Naive thymus-derived CD8-positive, alpha-beta T cell (primary cell): ENCODE measurements at regions not wholly inside any gene's neighbourhood (a gene's known extent, or its start where the extent isn't known, plus 50 kb on each side); places are given as distances from the start of the nearest gene placed in this dataset.

Source experiments
- ATAC-seq, 2 donors: fragments of 150-1000 bp; cut with Tn5 transposase in 1 of 2; sonication (Bioruptor Pico), chemical (Tn5 transposase) in 1 of 2; 1 replicate in 1 of 2; 2 replicates in 1 of 2; pipeline ENCODE4 v1.10.0; 2021; ENCODE audit warnings: mild to moderate bottlenecking in 2 of 2, moderate library complexity in 2 of 2
- POLR2A ChIA-PET: fragments of 350-600 bp; sonication (Branson Sonifier 250); formaldehyde crosslinking; loops from one replicate; lab custom pipeline; 2021; ENCODE audit warnings: antibody characterized with exemption; lab: Charles Lee
- DNase-seq, 10 donors: peaks; one replicate each; pipeline versions ENCODE4 v3.0.0 to v3.0.0-alpha.2; 2020 to 2022
- H3K27ac Mint-ChIP-seq, 10 donors: one replicate each; pipeline ENCODE4 v1.8.0; 2020 to 2022; ENCODE audit warnings: mild to moderate bottlenecking in 10 of 10, mixed read lengths in 10 of 10, moderate library complexity in 4 of 10, inconsistent platforms in 1 of 10
- H3K27me3 Mint-ChIP-seq, 5 donors: one replicate each; pipeline ENCODE4 v1.8.0; 2021 to 2022; ENCODE audit warnings: mixed read lengths in 5 of 5
- H3K36me3 Mint-ChIP-seq, 3 donors: one replicate each; pipeline ENCODE4 v1.8.0; 2020 to 2022; ENCODE audit warnings: mixed read lengths in 3 of 3, mild to moderate bottlenecking in 2 of 3, inconsistent platforms in 1 of 3
- H3K4me1 Mint-ChIP-seq, 4 donors: one replicate each; pipeline ENCODE4 v1.8.0; 2021 to 2022; ENCODE audit warnings: mixed read lengths in 4 of 4
- H3K4me3 Mint-ChIP-seq, 10 donors: one replicate each; pipeline ENCODE4 v1.8.0; 2020 to 2022; ENCODE audit warnings: mild to moderate bottlenecking in 10 of 10, mixed read lengths in 10 of 10, moderate library complexity in 6 of 10, inconsistent platforms in 1 of 10
- H3K9me3 Mint-ChIP-seq, 9 donors: one replicate each; pipeline ENCODE4 v1.8.0; 2020 to 2022; ENCODE audit warnings: mixed read lengths in 9 of 9, mild to moderate bottlenecking in 3 of 9, inconsistent platforms in 1 of 9, moderate library complexity in 1 of 9

- Mint-ChIP-seq H3K4me1 (no peaks in the 10 kb centered on the region), H3K27ac (no peak overlapping the region), H3K4me3 (no peak overlapping the region), H3K27me3 (no peaks in the 10 kb centered on the region), H3K36me3 (no peaks in the 10 kb centered on the region), H3K9me3 (peaks cover 0 to 5% (median 0%) of the 10 kb centered on the region in 9 donors)
- ATAC-seq (no peak), DNase-seq (no peak)
- POLR2A ChIA-PET, result no interaction called here
Measured at GRCh38 chr4:131013226-131013625, 1917.3 kb downstream of the C4orf33 start.

GRCh38 chr4:131026771-131027170, 1930.8 kb downstream of the C4orf33 start:
- no peak overlapping the region for H3K4me3 Mint-ChIP-seq
- H3K27me3 Mint-ChIP-seq, result no peaks in the 10 kb centered on the region
- H3K4me1 Mint-ChIP-seq, result no peaks in the 10 kb centered on the region
- H3K36me3 Mint-ChIP-seq, result no peaks in the 10 kb centered on the region
- no peak for DNase-seq
- H3K27ac Mint-ChIP-seq, result no peak overlapping the region
- peaks cover 0 to 17% (median 3%) of the 10 kb centered on the region in 9 donors for H3K9me3 Mint-ChIP-seq
- ATAC-seq, result no peak
- POLR2A ChIA-PET, result no interaction called here

- ATAC-seq (no peak), DNase-seq (no peak)
- no peak overlapping the region for H3K4me3 Mint-ChIP-seq
- no peaks in the 10 kb centered on the region for H3K4me1 Mint-ChIP-seq
- H3K27me3 Mint-ChIP-seq, result no peaks in the 10 kb centered on the region
- H3K27ac Mint-ChIP-seq, result no peak overlapping the region
- peaks cover 0 to 5% (median 0%) of the 10 kb centered on the region in 9 donors for H3K9me3 Mint-ChIP-seq
- H3K36me3 Mint-ChIP-seq, result no peaks in the 10 kb centered on the region
- POLR2A ChIA-PET, result no interaction called here
Measured at GRCh38 chr4:131044368-131044767, 1948.4 kb downstream of the C4orf33 start.

GRCh38 chr4:131046821-131047220, 1950.9 kb downstream of the C4orf33 start:
- Mint-ChIP-seq H3K36me3 (no peaks in the 10 kb centered on the region), H3K27ac (no peak overlapping the region), H3K4me1 (no peaks in the 10 kb centered on the region), H3K9me3 (peaks cover 0 to 14% (median 0%) of the 10 kb centered on the region in 9 donors), H3K27me3 (no peaks in the 10 kb centered on the region), H3K4me3 (no peak overlapping the region)
- POLR2A ChIA-PET, result no interaction called here
- ATAC-seq, result no peak
- DNase-seq, result no peak

- Mint-ChIP-seq H3K9me3 (peaks cover 0 to 18% (median 6%) of the 10 kb centered on the region in 9 donors), H3K27ac (no peak overlapping the region), H3K4me3 (no peak overlapping the region), H3K4me1 (no peaks in the 10 kb centered on the region), H3K36me3 (no peaks in the 10 kb centered on the region), H3K27me3 (no peaks in the 10 kb centered on the region)
- POLR2A ChIA-PET, result no interaction called here
- ATAC-seq, result no peak
- DNase-seq, result no peak
Measured at GRCh38 chr4:131052646-131053045, 1956.7 kb downstream of the C4orf33 start.

GRCh38 chr4:131054489-131055019, 1958.6 kb downstream of the C4orf33 start:
- POLR2A ChIA-PET, result no interaction called here
- H3K9me3 Mint-ChIP-seq, result peaks cover 0 to 20% (median 6%) of the 10 kb centered on the region in 9 donors

GRCh38 chr4:131061734-131062133, 1965.8 kb downstream of the C4orf33 start:
- Mint-ChIP-seq H3K27me3 (no peaks in the 10 kb centered on the region), H3K36me3 (peaks cover 0 to 4% (median 0%) of the 10 kb centered on the region in 3 donors), H3K27ac (no peak overlapping the region), H3K4me3 (no peak overlapping the region), H3K9me3 (peaks cover 5 to 23% (median 10%) of the 10 kb centered on the region in 9 donors), H3K4me1 (no peaks in the 10 kb centered on the region)
- no peak for ATAC-seq
- DNase-seq, result no peak
- POLR2A ChIA-PET, result no interaction called here

More at GRCh38 chr4:131054489-131055019, 1958.6 kb downstream of the C4orf33 start:
- Mint-ChIP-seq H3K27ac (no peak overlapping the region), H3K36me3 (no peaks in the 10 kb centered on the region), H3K4me1 (no peaks in the 10 kb centered on the region), H3K4me3 (no peak overlapping the region), H3K27me3 (no peaks in the 10 kb centered on the region)
- ATAC-seq, result no peak
- no peak for DNase-seq

GRCh38 chr4:131063878-131064277, 1967.9 kb downstream of the C4orf33 start:
- ATAC-seq (no peak), DNase-seq (no peak)
- POLR2A ChIA-PET, result no interaction called here
- Mint-ChIP-seq H3K9me3 (peaks cover 5 to 23% (median 10%) of the 10 kb centered on the region in 9 donors), H3K27ac (no peak overlapping the region), H3K4me1 (no peaks in the 10 kb centered on the region), H3K4me3 (no peak overlapping the region), H3K27me3 (no peaks in the 10 kb centered on the region), H3K36me3 (peaks cover 0 to 4% (median 0%) of the 10 kb centered on the region in 3 donors)

GRCh38 chr4:131081069-131081468, 1985.1 kb downstream of the C4orf33 start:
- DNase-seq (no peak), ATAC-seq (no peak)
- peaks cover 0 to 7% (median 0%) of the 10 kb centered on the region in 9 donors for H3K9me3 Mint-ChIP-seq
- POLR2A ChIA-PET, result no interaction called here
- no peaks in the 10 kb centered on the region for H3K4me1 Mint-ChIP-seq
- H3K36me3 Mint-ChIP-seq, result no peaks in the 10 kb centered on the region
- no peak overlapping the region for H3K27ac Mint-ChIP-seq
- H3K27me3 Mint-ChIP-seq, result no peaks in the 10 kb centered on the region
- H3K4me3 Mint-ChIP-seq, result no peak overlapping the region

GRCh38 chr4:131084997-131085396, 1989.0 kb downstream of the C4orf33 start:
- POLR2A ChIA-PET, result no interaction called here
- no peak for ATAC-seq
- DNase-seq, result no peak
- Mint-ChIP-seq H3K4me1 (no peaks in the 10 kb centered on the region), H3K9me3 (peaks cover 0 to 7% (median 0%) of the 10 kb centered on the region in 9 donors), H3K4me3 (no peak overlapping the region), H3K27ac (no peak overlapping the region), H3K36me3 (no peaks in the 10 kb centered on the region), H3K27me3 (no peaks in the 10 kb centered on the region)

- ATAC-seq (no peak), DNase-seq (no peak)
- Mint-ChIP-seq H3K27me3 (no peaks in the 10 kb centered on the region), H3K9me3 (peaks cover 0 to 4% (median 0%) of the 10 kb centered on the region in 9 donors), H3K36me3 (no peaks in the 10 kb centered on the region), H3K4me1 (no peaks in the 10 kb centered on the region), H3K4me3 (no peak overlapping the region), H3K27ac (no peak overlapping the region)
- POLR2A ChIA-PET, result no interaction called here
Measured at GRCh38 chr4:131091896-131092295, 1995.9 kb downstream of the C4orf33 start.

GRCh38 chr4:131093303-131093702, 1997.4 kb downstream of the C4orf33 start:
- Mint-ChIP-seq H3K9me3 (peaks cover 0 to 4% (median 0%) of the 10 kb centered on the region in 9 donors), H3K27me3 (no peaks in the 10 kb centered on the region), H3K27ac (no peak overlapping the region), H3K4me3 (no peak overlapping the region), H3K4me1 (no peaks in the 10 kb centered on the region), H3K36me3 (no peaks in the 10 kb centered on the region)
- ATAC-seq (no peak), DNase-seq (no peak)
- POLR2A ChIA-PET, result no interaction called here

- POLR2A ChIA-PET, result no interaction called here
- ATAC-seq, result no peak
- no peak for DNase-seq
- no peaks in the 10 kb centered on the region for H3K27me3 Mint-ChIP-seq
- no peak overlapping the region for H3K4me3 Mint-ChIP-seq
- no peaks in the 10 kb centered on the region for H3K4me1 Mint-ChIP-seq
- no peaks in the 10 kb centered on the region for H3K36me3 Mint-ChIP-seq
- no peak overlapping the region for H3K27ac Mint-ChIP-seq
- H3K9me3 Mint-ChIP-seq, result peaks cover 0 to 18% (median 4%) of the 10 kb centered on the region in 9 donors
Measured at GRCh38 chr4:131098976-131099375, 2003.0 kb downstream of the C4orf33 start.

- no peaks in the 10 kb centered on the region for H3K4me1 Mint-ChIP-seq
- H3K27ac Mint-ChIP-seq, result no peak overlapping the region
- peaks cover 0 to 7% (median 0%) of the 10 kb centered on the region in 9 donors for H3K9me3 Mint-ChIP-seq
- POLR2A ChIA-PET, result no interaction called here
- no peaks in the 10 kb centered on the region for H3K36me3 Mint-ChIP-seq
- ATAC-seq (no peak), DNase-seq (no peak)
- no peaks in the 10 kb centered on the region for H3K27me3 Mint-ChIP-seq
- H3K4me3 Mint-ChIP-seq, result no peak overlapping the region
Measured at GRCh38 chr4:131113273-131113672, 2017.3 kb downstream of the C4orf33 start.
